GM13976 (cell line): ENCODE measurements at regions not wholly inside any gene's neighbourhood (a gene's known extent, or its start where the extent isn't known, plus 50 kb on each side); places are given as distances from the start of the nearest gene placed in this dataset.

Experiments
- DNase-seq: peaks from one replicate; pipeline ENCODE4 v3.0.0; 2012; ENCODE audit warnings: low spot score
- CTCF ChIP-seq: IDR thresholded peaks from 2 replicates; pipeline ENCODE4 v1.5.1; 2012; ENCODE audit warnings: borderline replicate concordance, mild to moderate bottlenecking; ENCODE audit not compliant: insufficient read depth; ENCODE audit errors: extremely low read depth, missing control alignments, control extremely low read depth
- in situ Hi-C: fragments of 300-500 bp; cut with MboI; formaldehyde crosslinking; loops from one replicate; pipeline ENCODE4 v1.12.0; 2022; ENCODE audit warnings: low sequenced_read_pairs, mixed read lengths, inconsistent platforms; ENCODE audit not compliant: unreplicated experiment

- DNase-seq = no peak
- in situ Hi-C loops = no loop called here
- TF ChIP-seq CTCF = no peak
These were observed 635.9 kb downstream of the CDH18 start for GRCh38 chr5:19352120-19352519.

DNA sequence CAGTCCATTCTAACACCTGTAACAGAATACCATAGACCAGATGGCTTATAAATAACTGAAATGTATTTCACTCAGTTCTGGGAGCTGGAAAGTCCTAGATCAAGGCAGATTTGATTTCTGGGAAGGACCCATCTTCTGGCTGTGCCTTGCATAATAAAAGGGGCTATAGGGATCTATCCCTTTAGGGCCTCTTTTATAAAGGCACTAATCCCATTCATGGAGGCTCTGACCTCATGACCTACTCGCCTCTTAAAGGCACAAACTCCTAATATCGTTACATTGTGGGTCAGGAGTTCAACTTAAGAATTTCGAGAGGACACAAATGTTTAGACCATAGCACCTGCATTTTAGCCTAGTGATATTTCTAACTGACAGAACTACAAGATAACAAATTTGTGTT is 619.0 kb downstream of the CDH18 start:
- in situ Hi-C loops = no loop called here
- DNase-seq = no peak
- TF ChIP-seq CTCF = no peak

DNA sequence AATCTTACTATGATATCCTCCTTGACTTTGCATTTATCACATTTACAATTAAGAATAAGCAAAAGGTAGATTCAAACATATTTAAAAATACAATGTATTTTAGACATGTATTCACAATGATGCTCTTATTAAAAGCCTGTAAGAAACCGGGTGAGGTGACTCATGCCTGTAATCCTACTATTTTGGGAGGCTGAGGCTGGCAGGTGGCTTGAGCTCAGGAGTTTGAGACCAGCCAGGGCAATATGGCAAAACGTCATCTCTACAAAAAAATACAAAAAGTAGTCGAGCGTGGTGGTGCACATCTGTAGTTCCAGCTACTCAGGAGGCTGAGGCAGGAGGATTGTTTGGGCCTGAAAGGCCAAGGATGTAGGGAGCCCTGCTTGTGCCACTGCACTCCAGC is 618.4 kb downstream of the CDH18 start:
- no peak for DNase-seq
- TF ChIP-seq CTCF = no peak
- in situ Hi-C loops = no loop called here

DNA sequence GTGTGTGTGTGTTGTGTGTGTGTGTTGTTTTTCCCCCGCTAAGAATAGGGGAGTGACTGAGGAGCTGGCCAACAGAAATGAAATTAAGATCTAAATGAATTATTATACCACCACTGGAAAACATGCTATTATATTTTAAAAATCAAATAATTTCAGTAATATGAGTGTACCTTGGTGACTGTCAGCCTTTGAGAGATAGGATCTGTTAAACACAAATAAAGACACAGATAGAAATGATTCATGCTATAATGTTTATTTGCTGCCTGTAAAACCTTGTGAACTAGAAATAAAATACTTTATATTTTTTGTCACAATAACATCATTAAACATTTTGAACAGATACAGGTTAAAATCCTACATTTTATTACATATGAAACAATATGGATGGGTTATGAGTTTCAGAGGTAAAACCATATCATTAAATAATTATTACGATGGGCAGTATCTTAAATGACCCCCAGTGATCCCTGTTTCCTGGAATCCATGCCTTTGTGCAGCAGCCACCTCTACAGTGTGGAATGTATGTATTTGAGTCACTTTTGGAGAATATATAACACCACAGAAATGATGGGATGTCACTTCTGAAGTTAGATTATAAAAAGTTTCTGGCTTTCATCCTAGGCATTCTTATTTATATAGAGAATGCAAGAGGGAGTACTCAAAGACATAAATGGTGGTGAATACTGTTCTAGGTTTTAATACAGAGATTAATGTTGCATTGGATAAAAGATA is 617.2 kb downstream of the CDH18 start:
- DNase-seq = no peak
- no peak for TF ChIP-seq CTCF
- in situ Hi-C loops = no loop called here

DNA sequence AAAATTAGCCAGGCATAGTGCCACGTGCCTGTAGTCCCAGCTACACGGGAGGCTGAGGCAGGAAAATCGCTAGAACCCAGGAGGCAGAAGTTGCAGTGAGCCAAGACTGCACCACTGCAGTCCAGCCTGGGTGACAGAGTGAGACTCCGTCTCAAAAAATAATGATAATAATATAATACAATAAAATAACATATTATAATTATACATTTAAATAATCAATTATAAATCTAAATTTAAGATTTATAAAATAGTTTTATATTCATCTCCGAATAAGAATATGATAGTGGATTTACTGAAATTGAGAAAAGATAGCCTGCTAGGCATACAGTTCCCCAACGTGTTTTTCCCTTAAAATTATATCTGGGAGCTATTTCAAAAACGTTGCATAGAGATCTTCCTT is 599.6 kb downstream of the CDH18 start:
- TF ChIP-seq CTCF = no peak
- in situ Hi-C loops = no loop called here
- DNase-seq = no peak

- DNase-seq = no peak
- no peak for TF ChIP-seq CTCF
- in situ Hi-C loops = no loop called here
These were observed 587.0 kb downstream of the CDH18 start for GRCh38 chr5:19401032-19401431.
